H1 (cell line): ENCODE measurements at regions not wholly inside any gene's neighbourhood (a gene's known extent, or its start where the extent isn't known, plus 50 kb on each side); places are given as distances from the start of the nearest gene placed in this dataset.

Source experiments
- CTCF ChIA-PET: fragments of 300-600 bp; sonication (Branson Sonifier 250); formaldehyde crosslinking; loops from one replicate; lab custom pipeline; 2021; ENCODE audit not compliant: partially characterized antibody; lab: Charles Lee
- POLR2A ChIA-PET: fragments of 300-600 bp; sonication (Branson Sonifier 250); formaldehyde crosslinking; loops from one replicate; lab custom pipeline; 2021; ENCODE audit warnings: inconsistent platforms; ENCODE audit not compliant: partially characterized antibody; lab: Charles Lee
- DNase-seq, 2 experiments: peaks; one replicate each; pipeline versions ENCODE4 v3.0.0 to v3.0.0-alpha.2; 2010 to 2022; ENCODE audit warnings: low spot score in 2 of 2, low read depth in 1 of 2, mixed read lengths in 1 of 2
- FAIRE-seq: peaks from 2 replicates; lab custom pipeline; 2011; peaks lifted over from hg19 to GRCh38; lab: Jason Lieb, UNC
- H2AFZ ChIP-seq: 2 replicates; pipeline ENCODE4 v1.8.1; 2012; ENCODE audit warnings: low read length, inconsistent platforms
- H2AK5ac ChIP-seq: 2 replicates; pipeline ENCODE4 v1.6.1; 2013; ENCODE audit warnings: low read depth, low read length
- H2BK120ac ChIP-seq: replicated peaks from 2 replicates; pipeline ENCODE3; 2013; ENCODE audit warnings: low read depth, low read length, inconsistent platforms
- H2BK12ac ChIP-seq: 2 replicates; pipeline ENCODE4 v1.6.1; 2013; ENCODE audit warnings: low read depth, low read length
- H2BK15ac ChIP-seq: 2 replicates; pipeline ENCODE4 v1.6.1; 2013; ENCODE audit warnings: low read length
- H2BK20ac ChIP-seq: 2 replicates; pipeline ENCODE4 v1.6.1; 2013; ENCODE audit warnings: low read length
- H2BK5ac ChIP-seq: 2 replicates; pipeline ENCODE4 v1.6.1; 2013; ENCODE audit warnings: low read depth, low read length
- H3K14ac ChIP-seq: 2 replicates; pipeline ENCODE4 v1.6.1; 2013; ENCODE audit warnings: inconsistent platforms; ENCODE audit not compliant: insufficient read length
- H3K18ac ChIP-seq: 2 replicates; pipeline ENCODE4 v1.6.1; 2013; ENCODE audit warnings: low read length; ENCODE audit errors: extremely low read depth
- H3K23ac ChIP-seq: 2 replicates; pipeline ENCODE4 v1.6.1; 2013; ENCODE audit warnings: inconsistent platforms; ENCODE audit not compliant: insufficient read length
- H3K23me2 ChIP-seq: 2 replicates; pipeline ENCODE4 v1.6.1; 2013; ENCODE audit warnings: low read depth, low read length
- H3K27ac ChIP-seq: 2 replicates; pipeline ENCODE4 v1.6.1; 2011; ENCODE audit warnings: low read depth, low read length, inconsistent platforms
- H3K27me3 ChIP-seq, 4 experiments: replicated peaks in 1 of 4; 1 replicate in 1 of 4; 2 replicates in 3 of 4; pipeline versions ENCODE4 v1.6.1 to v1.8.1; 2011 to 2013; ENCODE audit warnings: low read length in 3 of 4, mild to moderate bottlenecking in 3 of 4, inconsistent platforms in 2 of 4, mixed read lengths in 2 of 4, moderate library complexity in 1 of 4; ENCODE audit not compliant: control insufficient read depth in 3 of 4, insufficient read depth in 3 of 4; ENCODE audit errors: extremely low read depth in 1 of 4
- H3K36me3 ChIP-seq, 4 experiments: 2 replicates each; pipeline versions ENCODE4 v1.6.1 to v1.8.1; 2011 to 2013; ENCODE audit warnings: mild to moderate bottlenecking in 4 of 4, low read length in 3 of 4, moderate library complexity in 2 of 4, control low read depth in 1 of 4, inconsistent platforms in 1 of 4; ENCODE audit not compliant: insufficient read depth in 4 of 4, control insufficient read depth in 2 of 4
- H3K4ac ChIP-seq: replicated peaks from 2 replicates; pipeline ENCODE3; 2013; ENCODE audit warnings: low read length, low read depth, mixed read lengths, inconsistent platforms; ENCODE audit not compliant: insufficient read length
- H3K4me1 ChIP-seq, 4 experiments: replicated peaks in 1 of 4; 1 replicate in 1 of 4; 2 replicates in 3 of 4; pipeline versions ENCODE4 v1.6.1 to v1.8.1; 2011 to 2013; ENCODE audit warnings: low read length in 3 of 4, inconsistent platforms in 2 of 4, mixed read lengths in 1 of 4; ENCODE audit not compliant: insufficient read depth in 4 of 4, control insufficient read depth in 3 of 4
- H3K4me2 ChIP-seq, 2 experiments: 2 replicates each; pipeline versions ENCODE4 v1.6.1 to v1.8.1; 2011 to 2013; ENCODE audit warnings: low read depth in 2 of 2, low read length in 2 of 2, control low read depth in 1 of 2, inconsistent platforms in 1 of 2, mild to moderate bottlenecking in 1 of 2; ENCODE audit not compliant: insufficient read depth in 1 of 2
- H3K4me3 ChIP-seq, 4 experiments: fragments of 200-600, 300-600 bp in 1 of 4; sonication (generic), shearing (Covaris generic), sonication (Bioruptor Twin) in 1 of 4; 2 replicates each; pipeline versions ENCODE4 v1.5.1 to v1.8.1; 2011 to 2016; ENCODE audit warnings: low read length in 4 of 4, low read depth in 3 of 4, control low read depth in 2 of 4, inconsistent platforms in 2 of 4, mild to moderate bottlenecking in 2 of 4, mixed read lengths in 1 of 4, moderate library complexity in 1 of 4; ENCODE audit not compliant: insufficient read depth in 2 of 4; ENCODE audit errors: extremely low read depth in 1 of 4
- H3K56ac ChIP-seq: replicated peaks from 2 replicates; pipeline ENCODE3; 2013; ENCODE audit warnings: low read depth, mild to moderate bottlenecking, mixed read lengths, low read length, inconsistent platforms; ENCODE audit not compliant: insufficient read length
- H3K79me1 ChIP-seq: 2 replicates; pipeline ENCODE4 v1.6.1; 2013; ENCODE audit warnings: low read depth, low read length, control low read depth
- H3K79me2 ChIP-seq, 2 experiments: 2 replicates each; pipeline versions ENCODE4 v1.6.1 to v1.8.1; 2012 to 2013; ENCODE audit warnings: low read length in 2 of 2, mild to moderate bottlenecking in 2 of 2, inconsistent platforms in 1 of 2; ENCODE audit not compliant: insufficient read depth in 2 of 2, control insufficient read depth in 1 of 2
- H3K9ac ChIP-seq, 4 experiments: replicated peaks in 1 of 4; 1 replicate in 1 of 4; 2 replicates in 3 of 4; pipeline versions ENCODE4 v1.6.1 to v1.8.1; 2011 to 2013; ENCODE audit warnings: low read depth in 3 of 4, low read length in 3 of 4, control low read depth in 2 of 4, mild to moderate bottlenecking in 2 of 4, moderate library complexity in 2 of 4, inconsistent platforms in 1 of 4; ENCODE audit errors: extremely low read depth in 1 of 4
- H3K9me3 ChIP-seq, 2 experiments: 2 replicates each; pipeline versions ENCODE4 v1.6.1 to v1.8.1; 2012 to 2013; ENCODE audit warnings: mild to moderate bottlenecking in 2 of 2, moderate library complexity in 2 of 2, control low read depth in 1 of 2, inconsistent platforms in 1 of 2, low read depth in 1 of 2, low read length in 1 of 2, mixed read lengths in 1 of 2; ENCODE audit not compliant: insufficient read depth in 2 of 2
- H4K20me1 ChIP-seq, 2 experiments: replicated peaks in 1 of 2; 2 replicates each; pipeline versions ENCODE3 to v1.8.1; 2011 to 2013; ENCODE audit warnings: inconsistent platforms in 2 of 2, low read length in 2 of 2, mild to moderate bottlenecking in 1 of 2; ENCODE audit not compliant: insufficient read depth in 2 of 2, control insufficient read depth in 1 of 2
- H4K5ac ChIP-seq: 2 replicates; pipeline ENCODE4 v1.6.1; 2013; ENCODE audit warnings: low read length, low read depth, mixed read lengths, inconsistent platforms; ENCODE audit not compliant: insufficient read length
- H4K8ac ChIP-seq: 2 replicates; pipeline ENCODE4 v1.8.0; 2013; ENCODE audit warnings: mild to moderate bottlenecking, moderate library complexity, low read length, inconsistent platforms; ENCODE audit not compliant: insufficient read depth; ENCODE audit errors: extremely low read depth
- H4K91ac ChIP-seq: replicated peaks from 2 replicates; pipeline ENCODE3; 2013; ENCODE audit warnings: low read length, mixed read lengths, inconsistent platforms; ENCODE audit not compliant: insufficient read length
- TEAD4 ChIP-seq: IDR thresholded peaks from 2 replicates; pipeline ENCODE4 v1.6.1; 2012; ENCODE audit warnings: low read depth, low read length, inconsistent platforms, mixed read lengths
- WGBS, 2 experiments: shearing (Covaris generic) in 1 of 2; methylation state at CpG; one replicate each; pipeline versions ENCODE4 v1.1.6 to v1.1.7; 2013 to 2015; ENCODE audit warnings: low lambda C conversion rate in 2 of 2, mixed read lengths in 2 of 2, inconsistent platforms in 1 of 2, low coverage in 1 of 2, missing lambda C conversion rate in 1 of 2; ENCODE audit not compliant: insufficient replicate concordance in 2 of 2, insufficient coverage in 1 of 2, insufficient read length in 1 of 2; ENCODE audit errors: extremely low coverage in 1 of 2, missing lambda C conversion rate in 1 of 2; 5-methylcytosine and 5-hydroxymethylcytosine counted together

GRCh38 chr12:4824380-4824779 is 85.3 kb upstream of the KCNA1 start:
- no peak overlapping the region for H3K18ac ChIP-seq
- no peak overlapping the region for H4K5ac ChIP-seq
- H3K23ac ChIP-seq = no peak overlapping the region
- no peak overlapping the region for H2AFZ ChIP-seq
- H3K36me3 ChIP-seq = no peaks in the 10 kb centered on the region
- 95% methylated on average over 8 of the region's 8 CpGs; no CpG with 5 or more reads in 1 of the 2 experiments for WGBS, 2 experiments
- FAIRE-seq (no peak), DNase-seq (no peak)
- H2BK120ac ChIP-seq = no peak overlapping the region
- H2BK5ac ChIP-seq = no peak overlapping the region
- H2BK20ac ChIP-seq = no peak overlapping the region
- no peaks in the 10 kb centered on the region for H3K9me3 ChIP-seq
- ChIA-PET POLR2A (interaction anchor here (0.5 kb wide), 2 partner anchors 35 to 373 kb away, joined by 3 to 4 read pairs; no protein-coding TSS in a partner anchor), CTCF (interaction anchor here (0.6 to 1.6 kb wide), 2 partner anchors 33 to 179 kb away, joined by 3 to 5 read pairs; no protein-coding TSS in a partner anchor)
- H3K4me1 ChIP-seq = no peaks in the 10 kb centered on the region
- H2AK5ac ChIP-seq = no peak overlapping the region
- H3K79me2 ChIP-seq = no peaks in the 10 kb centered on the region
- no peak overlapping the region for H3K4ac ChIP-seq
- peaks cover 2% of the 10 kb centered on the region; the same call in 1 of the 2 replicates for H3K79me1 ChIP-seq
- no peak overlapping the region for H3K4me2 ChIP-seq
- H4K8ac ChIP-seq = no peak overlapping the region
- H4K91ac ChIP-seq = no peak overlapping the region
- H2BK12ac ChIP-seq = no peak overlapping the region
- peaks cover 0 to 2% of the 10 kb centered on the region in 2 experiments for H4K20me1 ChIP-seq
- no peak overlapping the region for H3K56ac ChIP-seq
- H3K4me3 ChIP-seq = no peak overlapping the region
- no peak overlapping the region for H3K9ac ChIP-seq
- H3K27me3 ChIP-seq = no peaks in the 10 kb centered on the region; a peak in 1 of 7 replicates
- no peak overlapping the region for H2BK15ac ChIP-seq
- H3K27ac ChIP-seq = no peak overlapping the region
- H3K23me2 ChIP-seq = no peaks in the 10 kb centered on the region; the same call in 1 of the 2 replicates
- no peak for TF ChIP-seq TEAD4
- no peak overlapping the region for H3K14ac ChIP-seq
